ENCODE measurements at regions not wholly inside any gene's neighbourhood (a gene's known extent, or its start where the extent isn't known, plus 50 kb on each side); places are given as distances from the start of the nearest gene placed in this dataset.

DNA sequence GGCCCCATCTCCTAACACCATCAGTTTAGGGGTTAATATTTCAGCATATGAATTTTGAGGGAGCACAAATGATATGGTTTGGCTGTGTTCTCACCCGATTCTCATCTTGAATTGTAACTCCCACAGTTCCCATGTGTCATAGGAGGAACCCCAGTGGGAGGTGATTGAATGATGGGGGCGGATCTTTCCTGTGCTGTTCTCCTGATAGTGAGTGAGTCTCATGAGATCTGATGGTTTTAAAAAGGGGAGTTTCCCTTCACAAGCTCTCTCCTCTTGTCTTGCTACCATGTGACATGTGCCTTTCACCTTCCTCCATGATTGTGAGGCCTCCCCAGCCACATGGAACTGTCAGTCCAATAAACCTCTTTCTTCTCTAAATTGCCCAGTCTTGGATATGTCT, 73.8 kb upstream of the TJP1 start:
- Mint-ChIP-seq H3K4me3 (peak overlapping the region in 1 of 8 donors; percentile 6), H3K9me3 (peaks cover 11 to 26% (median 17%) of the 10 kb centered on the region in 7 donors), H3K4me1 (no peaks in the 10 kb centered on the region), H3K27ac (no peak overlapping the region), H3K27me3 (peaks cover 3 to 17% (median 9%) of the 10 kb centered on the region in 3 donors), H3K36me3 (peaks cover 0 to 4% of the 10 kb centered on the region in 2 donors)
- ATAC-seq (ENCODE audit: low read depth in 2 of 2), result no peak
- no peak for DNase-seq

DNA sequence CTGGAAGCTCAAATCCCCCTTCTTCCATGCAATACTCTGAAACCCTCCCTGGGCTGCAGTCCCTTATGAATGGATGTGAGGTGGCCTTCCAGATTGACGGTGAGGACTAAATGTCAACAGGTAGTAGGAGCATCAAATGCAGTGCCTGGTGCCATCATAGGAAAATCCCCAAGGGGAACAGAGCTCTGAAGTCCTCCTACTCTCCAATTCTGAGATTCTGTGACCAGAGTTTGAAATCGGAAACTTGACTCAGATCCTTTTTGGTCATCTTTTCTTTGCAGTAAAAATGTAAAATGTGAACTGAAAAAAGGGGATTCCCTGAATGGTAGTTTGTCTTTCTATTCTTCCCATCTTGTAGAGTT, 68.8 kb upstream of the TJP1 start:
- no peaks in the 10 kb centered on the region for H3K36me3 Mint-ChIP-seq
- no peak for DNase-seq
- H3K27ac Mint-ChIP-seq, result no peak overlapping the region
- H3K4me3 Mint-ChIP-seq, result no peak overlapping the region
- peaks cover 3 to 10% (median 8%) of the 10 kb centered on the region in 3 donors for H3K27me3 Mint-ChIP-seq
- no peak for ATAC-seq (ENCODE audit: low read depth in 2 of 2)
- peaks cover 2 to 12% (median 8%) of the 10 kb centered on the region in 7 donors for H3K9me3 Mint-ChIP-seq
- no peaks in the 10 kb centered on the region for H3K4me1 Mint-ChIP-seq

DNA sequence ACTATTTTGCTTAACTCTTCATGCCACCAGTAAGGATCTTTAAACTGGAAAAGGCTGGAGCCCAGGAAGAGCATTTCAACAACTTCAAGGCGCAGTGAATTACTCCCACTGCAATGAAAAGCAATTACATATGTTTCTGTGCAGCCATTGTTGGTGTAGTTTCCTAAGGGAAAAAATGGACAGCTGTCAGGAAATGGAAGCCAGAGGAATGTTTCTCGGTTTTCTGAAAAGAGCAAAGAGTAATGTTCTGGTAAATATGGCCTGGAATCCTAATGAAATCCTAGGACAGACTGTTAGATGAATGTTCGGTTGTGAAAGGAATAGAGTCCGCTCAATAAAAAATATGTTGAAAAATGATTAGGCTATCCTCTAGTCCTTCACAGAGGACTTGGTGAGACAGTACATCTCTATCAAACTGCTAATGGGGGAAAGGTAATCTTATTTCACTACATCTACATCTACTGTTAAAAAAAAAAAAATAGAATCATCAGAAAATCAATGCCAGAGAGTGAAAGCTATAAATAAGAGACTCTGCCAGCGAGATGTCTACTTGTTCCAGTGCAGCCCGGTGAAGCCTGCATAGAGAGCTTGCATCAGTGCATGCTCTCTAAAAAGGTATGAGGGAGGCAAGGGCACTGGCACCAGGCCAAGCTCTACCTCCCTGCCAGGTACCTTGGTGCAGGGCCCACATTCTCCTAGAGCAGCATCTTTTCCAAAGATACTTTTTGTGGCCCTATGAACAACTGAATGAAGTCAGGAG, 68.2 kb upstream of the TJP1 start:
- no peak overlapping the region for H3K27ac Mint-ChIP-seq
- H3K36me3 Mint-ChIP-seq, result no peaks in the 10 kb centered on the region
- peaks cover 6 to 10% (median 8%) of the 10 kb centered on the region in 3 donors for H3K27me3 Mint-ChIP-seq
- H3K4me3 Mint-ChIP-seq, result no peak overlapping the region
- H3K9me3 Mint-ChIP-seq, result peaks cover 0 to 12% (median 7%) of the 10 kb centered on the region in 7 donors
- ATAC-seq (ENCODE audit: low read depth in 2 of 2) (no peak), DNase-seq (no peak)
- H3K4me1 Mint-ChIP-seq, result no peaks in the 10 kb centered on the region

DNA sequence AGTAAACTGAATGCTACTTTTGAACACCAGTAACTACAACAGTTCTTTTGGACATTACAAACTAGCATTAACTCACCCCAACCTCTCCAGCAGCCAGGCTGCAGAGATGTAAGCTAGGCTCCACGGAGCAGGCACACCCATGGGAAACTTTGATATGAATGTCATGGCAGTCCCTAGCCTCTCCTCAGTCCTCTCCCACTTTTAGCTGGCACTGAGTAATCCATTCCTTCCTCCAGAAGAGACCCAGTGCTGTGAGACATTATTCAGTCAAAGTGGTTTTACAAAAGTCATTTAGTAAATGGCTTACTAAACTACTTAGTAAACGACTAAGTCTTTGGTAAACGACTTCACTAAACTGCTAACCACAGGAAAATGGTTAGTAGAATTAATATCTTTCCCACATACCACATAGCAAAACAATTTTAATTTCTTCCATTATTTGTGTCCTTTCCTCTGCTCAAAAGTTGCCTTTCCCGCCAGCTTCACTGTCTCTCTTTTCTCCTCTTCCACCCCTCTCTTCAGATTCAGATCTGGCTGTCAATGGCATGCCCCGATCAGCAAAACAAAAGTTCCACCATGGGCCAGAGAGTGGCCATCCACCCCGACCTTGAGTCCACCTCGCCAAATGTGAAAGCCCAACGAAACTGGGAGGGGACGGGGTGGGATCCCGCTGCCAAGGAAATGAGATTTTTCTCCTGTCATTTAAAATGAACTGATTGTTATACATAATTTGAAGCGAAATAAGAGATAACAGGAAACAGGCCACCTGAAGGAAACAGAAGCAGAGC, 67.5 kb upstream of the TJP1 start:
- DNase-seq (no peak), ATAC-seq (ENCODE audit: low read depth in 2 of 2) (no peak)
- H3K36me3 Mint-ChIP-seq, result no peaks in the 10 kb centered on the region

DNA sequence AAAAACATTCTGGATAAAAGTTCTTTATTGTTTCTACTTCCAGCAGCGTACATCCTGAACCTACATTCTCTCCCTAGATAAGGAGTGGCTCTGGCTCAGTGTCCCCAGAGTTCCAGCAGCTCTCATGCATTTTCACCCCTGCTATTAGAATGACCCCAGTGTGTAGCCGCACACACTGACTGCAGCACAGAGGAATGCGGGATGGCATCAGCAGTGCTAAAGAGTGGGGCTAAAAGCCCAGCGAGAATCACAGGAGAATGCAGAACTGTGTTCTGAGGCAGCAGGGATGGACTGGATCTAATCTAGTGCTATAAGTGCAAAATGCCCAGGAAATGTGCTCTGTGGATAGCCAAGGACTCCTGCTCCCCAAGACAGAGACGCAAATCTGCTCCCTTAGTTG, 66.4 kb upstream of the TJP1 start:
- H3K36me3 Mint-ChIP-seq, result no peaks in the 10 kb centered on the region
- H3K4me1 Mint-ChIP-seq, result no peaks in the 10 kb centered on the region
- no peak overlapping the region for H3K4me3 Mint-ChIP-seq
- DNase-seq, result no peak
- peaks cover 0 to 8% (median 2%) of the 10 kb centered on the region in 7 donors for H3K9me3 Mint-ChIP-seq
- H3K27me3 Mint-ChIP-seq, result peaks cover 10 to 19% (median 14%) of the 10 kb centered on the region in 3 donors
- no peak for ATAC-seq (ENCODE audit: low read depth in 2 of 2)
- no peak overlapping the region for H3K27ac Mint-ChIP-seq

More for the DNA sequence above, 67.5 kb upstream of the TJP1 start:
- H3K27ac Mint-ChIP-seq, result no peak overlapping the region
- peaks cover 0 to 8% (median 2%) of the 10 kb centered on the region in 7 donors for H3K9me3 Mint-ChIP-seq
- no peaks in the 10 kb centered on the region for H3K4me1 Mint-ChIP-seq
- peaks cover 6 to 16% (median 7%) of the 10 kb centered on the region in 3 donors for H3K27me3 Mint-ChIP-seq
- H3K4me3 Mint-ChIP-seq, result peak overlapping the region in 1 of 8 donors; percentile 17

DNA sequence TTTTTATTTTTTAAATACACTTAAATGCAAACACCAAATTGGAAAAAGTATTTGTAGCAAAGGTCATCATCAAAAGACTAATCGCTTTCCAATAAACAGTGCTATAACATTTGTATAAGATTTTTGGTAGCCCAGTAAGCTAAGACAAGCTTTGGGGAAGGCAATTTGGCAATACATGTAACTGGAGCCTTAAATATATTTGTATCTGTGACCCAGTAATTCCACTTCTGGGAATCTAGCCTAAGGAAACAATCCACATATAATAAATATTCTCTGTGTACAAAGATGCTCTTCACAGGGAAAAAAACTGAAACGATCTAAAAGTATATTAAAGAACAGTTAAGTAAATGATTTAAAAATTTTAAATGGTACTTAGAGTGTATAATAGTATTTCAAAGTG, 65.5 kb upstream of the TJP1 start:
- Mint-ChIP-seq H3K4me3 (no peak overlapping the region), H3K36me3 (no peaks in the 10 kb centered on the region), H3K27me3 (peaks cover 10 to 19% (median 14%) of the 10 kb centered on the region in 3 donors), H3K4me1 (no peaks in the 10 kb centered on the region), H3K27ac (no peak overlapping the region), H3K9me3 (peaks cover 0 to 8% (median 0%) of the 10 kb centered on the region in 7 donors)
- ATAC-seq (ENCODE audit: low read depth in 2 of 2) (no peak), DNase-seq (no peak)

DNA sequence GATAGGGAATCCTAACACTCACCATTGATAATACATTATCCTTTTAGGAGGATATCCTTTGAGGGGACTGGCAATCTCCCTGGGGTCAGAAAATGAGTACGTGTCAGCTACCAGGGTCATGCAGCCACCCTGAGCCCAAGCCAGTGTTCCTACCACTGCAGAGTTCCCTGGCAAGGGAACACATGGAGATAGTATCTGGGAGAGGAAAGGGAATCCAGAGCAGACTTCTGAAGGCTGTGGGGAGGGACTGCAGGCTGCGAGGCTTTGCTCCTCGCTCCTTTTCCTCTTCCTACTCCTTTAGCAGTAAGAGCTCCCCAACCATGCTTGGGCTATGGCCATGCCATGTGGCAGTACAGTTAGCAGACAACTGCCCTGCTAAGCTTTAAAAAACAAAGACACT, 62.9 kb upstream of the TJP1 start:
- H3K27ac Mint-ChIP-seq, result no peak overlapping the region
- no peaks in the 10 kb centered on the region for H3K36me3 Mint-ChIP-seq
- H3K9me3 Mint-ChIP-seq, result no peaks in the 10 kb centered on the region
- H3K4me1 Mint-ChIP-seq, result no peaks in the 10 kb centered on the region
- ATAC-seq (ENCODE audit: low read depth in 2 of 2) (no peak), DNase-seq (no peak)
- no peak overlapping the region for H3K4me3 Mint-ChIP-seq
- H3K27me3 Mint-ChIP-seq, result peaks cover 7 to 29% (median 23%) of the 10 kb centered on the region in 3 donors

DNA sequence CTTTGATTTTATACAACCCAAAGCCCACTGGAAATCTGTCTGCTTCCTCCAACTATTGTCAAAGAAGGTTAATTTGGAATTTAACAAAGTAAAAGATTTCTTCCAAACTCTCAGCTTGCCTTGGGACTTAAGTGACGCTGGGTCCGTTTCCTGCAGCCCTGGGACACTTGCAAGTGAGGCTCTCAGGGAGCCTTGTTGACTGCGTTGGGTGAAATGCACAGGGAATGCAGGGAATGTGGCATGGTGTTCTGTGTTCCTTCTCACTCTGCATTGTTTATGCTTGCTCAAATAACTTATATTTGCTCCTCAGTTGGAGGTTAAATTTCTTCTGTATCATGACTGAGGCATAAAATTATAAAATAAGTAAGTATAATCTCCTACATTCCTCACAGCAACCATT, 60.9 kb upstream of the TJP1 start:
- no peak overlapping the region for H3K27ac Mint-ChIP-seq
- no peak for ATAC-seq (ENCODE audit: low read depth in 2 of 2)
- no peaks in the 10 kb centered on the region for H3K36me3 Mint-ChIP-seq
- no peaks in the 10 kb centered on the region for H3K4me1 Mint-ChIP-seq
- no peak overlapping the region for H3K4me3 Mint-ChIP-seq
- H3K27me3 Mint-ChIP-seq, result peaks cover 7 to 25% (median 23%) of the 10 kb centered on the region in 3 donors
- DNase-seq, result no peak
- no peaks in the 10 kb centered on the region for H3K9me3 Mint-ChIP-seq

DNA sequence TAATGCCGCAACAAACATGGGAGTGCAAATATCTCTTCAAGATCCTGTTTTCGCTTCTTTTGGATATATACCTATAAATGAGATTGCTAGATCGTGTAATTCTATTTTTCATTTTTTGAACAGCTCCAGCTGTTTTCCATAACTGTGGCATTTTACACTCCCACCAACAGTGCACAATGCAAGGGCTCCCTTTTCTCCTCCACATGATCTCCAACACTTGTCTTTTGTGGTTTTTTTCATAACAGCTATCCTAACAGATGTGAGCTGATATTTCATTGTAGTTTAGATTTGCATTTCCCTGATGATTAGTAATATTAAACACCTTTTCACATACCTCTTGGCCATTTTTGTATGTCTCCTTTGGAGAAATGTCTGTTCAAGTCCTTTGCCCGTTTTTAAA, 58.6 kb upstream of the TJP1 start:
- H3K4me3 Mint-ChIP-seq, result no peak overlapping the region
- peaks cover 0 to 2% (median 0%) of the 10 kb centered on the region in 7 donors for H3K9me3 Mint-ChIP-seq
- peaks cover 6 to 23% (median 20%) of the 10 kb centered on the region in 3 donors for H3K27me3 Mint-ChIP-seq
- DNase-seq, result no peak
- ATAC-seq (ENCODE audit: low read depth in 2 of 2), result no peak
- no peak overlapping the region for H3K27ac Mint-ChIP-seq
- no peaks in the 10 kb centered on the region for H3K36me3 Mint-ChIP-seq
- no peaks in the 10 kb centered on the region for H3K4me1 Mint-ChIP-seq

DNA sequence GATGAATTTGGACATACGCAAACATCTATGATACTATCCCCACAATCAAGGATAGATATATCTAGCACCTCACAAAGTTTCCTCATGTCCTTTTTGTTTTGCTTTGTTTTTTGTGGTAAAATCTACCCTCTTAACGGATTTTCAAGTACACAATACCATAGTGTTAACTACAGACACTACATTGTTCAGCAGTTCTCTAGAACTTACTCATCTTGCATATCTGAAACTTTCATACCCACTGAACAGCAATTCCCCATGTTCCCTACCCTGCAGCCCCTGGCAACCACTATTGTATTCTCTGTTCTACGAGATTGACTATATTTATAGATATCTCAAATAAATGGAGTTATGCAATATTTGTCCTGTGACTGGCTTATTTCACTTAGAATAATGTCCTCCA, 58.1 kb upstream of the TJP1 start:
- Mint-ChIP-seq H3K36me3 (no peaks in the 10 kb centered on the region), H3K4me3 (no peak overlapping the region), H3K27me3 (peaks cover 4 to 21% (median 20%) of the 10 kb centered on the region in 3 donors), H3K27ac (no peak overlapping the region), H3K4me1 (no peaks in the 10 kb centered on the region), H3K9me3 (peaks cover 0 to 2% (median 0%) of the 10 kb centered on the region in 7 donors)
- DNase-seq, result no peak
- ATAC-seq (ENCODE audit: low read depth in 2 of 2), result no peak

DNA sequence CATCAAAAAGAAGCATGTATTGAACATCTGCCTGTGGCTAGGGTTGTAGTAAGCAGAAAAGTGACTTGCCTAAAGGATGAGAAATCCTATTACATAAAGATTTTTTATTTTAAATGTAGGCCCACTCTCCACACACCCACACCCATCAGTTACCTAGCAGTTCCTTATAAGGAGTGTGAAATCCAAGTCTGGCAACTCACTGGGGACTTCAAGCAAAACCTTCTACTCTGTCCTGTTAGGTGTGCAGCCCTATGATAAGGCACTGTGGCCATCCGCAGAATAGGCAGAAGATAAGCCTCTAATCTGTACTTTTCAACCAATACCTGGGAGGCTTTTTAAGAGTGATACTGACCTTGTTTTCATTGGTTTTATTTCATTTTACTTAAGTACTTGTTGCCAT, 52.7 kb upstream of the TJP1 start:
- Mint-ChIP-seq H3K27me3 (peaks cover 0 to 7% (median 0%) of the 10 kb centered on the region in 3 donors), H3K4me1 (no peaks in the 10 kb centered on the region), H3K4me3 (no peak overlapping the region), H3K9me3 (peaks cover 0 to 5% (median 0%) of the 10 kb centered on the region in 7 donors), H3K27ac (no peak overlapping the region), H3K36me3 (no peaks in the 10 kb centered on the region)
- DNase-seq, result no peak
- no peak for ATAC-seq (ENCODE audit: low read depth in 2 of 2)

DNA sequence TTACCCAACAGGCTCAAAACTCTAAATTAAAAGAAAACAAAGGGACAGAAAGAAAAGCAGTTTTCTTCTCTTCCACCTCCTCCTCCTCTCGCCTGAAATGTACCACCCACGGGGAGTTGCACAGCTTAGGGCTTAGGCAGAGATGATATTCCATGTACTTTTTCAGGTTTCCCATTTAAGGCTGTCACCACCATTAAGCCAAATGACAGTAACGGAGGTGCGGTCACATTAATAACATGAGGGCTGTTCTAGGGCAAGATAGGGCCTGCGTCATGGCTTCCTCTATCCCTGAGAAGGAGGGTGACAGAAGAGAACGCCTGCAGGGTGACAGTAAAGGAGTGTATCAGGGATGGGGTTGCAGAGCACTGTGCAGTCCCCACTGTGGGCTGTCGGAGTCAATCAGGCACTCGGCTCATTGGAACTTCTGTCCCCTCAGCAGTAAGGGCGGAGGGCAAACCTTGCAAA, 51.7 kb upstream of the TJP1 start:
- Mint-ChIP-seq H3K36me3 (no peaks in the 10 kb centered on the region), H3K27ac (no peak overlapping the region), H3K4me3 (no peak overlapping the region), H3K4me1 (no peaks in the 10 kb centered on the region), H3K27me3 (peaks cover 0 to 7% (median 3%) of the 10 kb centered on the region in 3 donors), H3K9me3 (peaks cover 0 to 5% (median 0%) of the 10 kb centered on the region in 7 donors)
- no peak for ATAC-seq (ENCODE audit: low read depth in 2 of 2)
- no peak for DNase-seq

DNA sequence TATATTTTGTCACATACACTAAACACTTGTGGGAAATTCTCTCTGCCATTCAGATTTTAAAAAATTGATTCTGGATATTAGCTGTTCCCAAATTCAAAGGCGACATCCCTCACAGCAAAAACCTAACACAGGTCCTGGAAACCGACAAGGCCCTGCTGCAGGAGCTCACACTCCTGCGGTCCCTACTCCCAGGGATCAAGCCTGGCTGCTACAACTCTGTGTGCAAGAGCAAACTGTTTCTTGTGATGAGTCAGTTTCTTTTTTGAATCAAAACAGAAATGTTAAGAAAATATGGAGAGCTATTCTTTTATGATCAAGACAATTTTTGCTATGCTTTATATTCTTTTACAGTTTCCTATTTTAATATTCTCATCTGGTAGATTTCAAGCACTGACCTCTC, 51.0 kb upstream of the TJP1 start:
- Mint-ChIP-seq H3K9me3 (peaks cover 0 to 5% (median 0%) of the 10 kb centered on the region in 7 donors), H3K36me3 (no peaks in the 10 kb centered on the region), H3K27ac (no peak overlapping the region), H3K27me3 (peaks cover 0 to 7% (median 4%) of the 10 kb centered on the region in 3 donors), H3K4me1 (no peaks in the 10 kb centered on the region), H3K4me3 (no peak overlapping the region)
- no peak for DNase-seq
- no peak for ATAC-seq (ENCODE audit: low read depth in 2 of 2)

DNA sequence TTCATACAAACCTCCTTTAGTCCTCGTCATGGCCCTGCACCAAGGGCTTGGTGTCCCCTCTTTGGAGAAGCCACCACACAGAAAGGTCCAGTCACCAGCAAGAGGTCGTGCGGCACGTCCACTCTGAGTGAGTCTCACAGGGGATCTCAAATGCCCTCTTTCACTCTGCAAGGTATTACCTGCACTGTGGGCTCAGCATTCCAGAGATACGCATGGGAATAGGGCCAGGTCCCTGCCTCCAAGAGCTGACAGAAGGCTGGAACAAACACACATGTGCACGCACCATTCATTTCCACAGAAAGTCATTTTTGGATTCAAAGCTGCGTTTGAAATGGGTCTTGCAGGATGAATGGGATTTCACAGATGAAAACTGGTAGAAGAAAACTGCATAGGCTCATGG, 50.4 kb upstream of the TJP1 start:
- DNase-seq (no peak), ATAC-seq (ENCODE audit: low read depth in 2 of 2) (no peak)
- Mint-ChIP-seq H3K4me3 (no peak overlapping the region), H3K27me3 (peaks cover 0 to 7% (median 4%) of the 10 kb centered on the region in 3 donors), H3K4me1 (no peaks in the 10 kb centered on the region), H3K36me3 (no peaks in the 10 kb centered on the region), H3K9me3 (peaks cover 0 to 5% (median 0%) of the 10 kb centered on the region in 7 donors), H3K27ac (no peak overlapping the region)

All from naive B cell (primary cell).